Adrenal gland (tissue), 5 donors: ENCODE measurements at regions not wholly inside any gene's neighbourhood (a gene's known extent, or its start where the extent isn't known, plus 50 kb on each side); places are given as distances from the start of the nearest gene placed in this dataset.

Experiments
- CTCF ChIP-seq, 6 experiments: fragments of 450-650 bp in 4 of 6; fragments of 200-600 bp in 2 of 6; sonication (generic) in 1 of 6; IDR thresholded peaks; 1 replicate in 5 of 6; 2 replicates in 1 of 6; pipeline versions ENCODE4 v1.5.1 to v1.8.0; 2016 to 2021; ENCODE audit warnings: antibody characterized with exemption in 6 of 6, mild to moderate bottlenecking in 2 of 6, moderate library complexity in 1 of 6
- POLR2A ChIP-seq, 2 donors: fragments of 450-650 bp; IDR thresholded peaks; one replicate each; pipeline ENCODE4 v1.6.1; 2017; ENCODE audit warnings: antibody characterized with exemption in 2 of 2, mild to moderate bottlenecking in 2 of 2, moderate library complexity in 1 of 2
- donor health status: DM: no; HTN: no; CAD: no.

- TF ChIP-seq CTCF (IDR thresholded peaks at IDR 0.05) (no peak), POLR2A (IDR thresholded peaks at IDR 0.05) (no peak)
These were observed 394.9 kb upstream of the DPP6 start for GRCh38 chr7:153657182-153657800.
